Kidney (tissue), 13 donors: ENCODE measurements at regions not wholly inside any gene's neighbourhood (a gene's known extent, or its start where the extent isn't known, plus 50 kb on each side); places are given as distances from the start of the nearest gene placed in this dataset.

Experiments
- DNase-seq, 5 donors: peaks; one replicate each; pipeline ENCODE4 v3.0.0-alpha.2; 2013 to 2020
- FAIRE-seq: peaks from 2 replicates; lab custom pipeline; 2012; peaks lifted over from hg19 to GRCh38; lab: Jason Lieb, UNC
- H3K27ac ChIP-seq, 2 donors: one replicate each; pipeline ENCODE4 v1.7.0; 2013; ENCODE audit warnings: low read depth in 2 of 2, low read length in 2 of 2, inconsistent platforms in 1 of 2
- H3K27me3 ChIP-seq: one replicate; pipeline ENCODE4 v1.7.1; 2013; ENCODE audit warnings: low read length, inconsistent platforms; ENCODE audit not compliant: control insufficient read depth, insufficient read depth
- H3K36me3 ChIP-seq, 3 donors: one replicate each; pipeline versions ENCODE4 v1.7.0 to v1.7.1; 2013; ENCODE audit warnings: low read length in 3 of 3, control low read depth in 1 of 3, inconsistent platforms in 1 of 3; ENCODE audit not compliant: insufficient read depth in 3 of 3, control insufficient read depth in 2 of 3
- H3K4me1 ChIP-seq, 3 donors: one replicate each; pipeline versions ENCODE4 v1.7.0 to v1.7.1; 2013; ENCODE audit warnings: low read length in 3 of 3, inconsistent platforms in 1 of 3, low read depth in 1 of 3; ENCODE audit not compliant: control insufficient read depth in 2 of 3, insufficient read depth in 2 of 3
- H3K4me3 ChIP-seq, 3 donors: one replicate each; pipeline versions ENCODE4 v1.7.0 to v1.8.1; 2013; ENCODE audit warnings: low read length in 3 of 3, control low read depth in 1 of 3, inconsistent platforms in 1 of 3
- H3K9ac ChIP-seq, 3 donors: one replicate each; pipeline versions ENCODE4 v1.7.0 to v1.7.1; 2013; ENCODE audit warnings: low read length in 3 of 3, control low read depth in 1 of 3, inconsistent platforms in 1 of 3
- H3K9me3 ChIP-seq, 3 donors: one replicate each; pipeline versions ENCODE4 v1.7.0 to v1.7.1; 2013; ENCODE audit warnings: low read length in 3 of 3, control low read depth in 1 of 3, inconsistent platforms in 1 of 3; ENCODE audit not compliant: control insufficient read depth in 2 of 3, insufficient read depth in 1 of 3
- intact Hi-C: fragments of 100-400 bp; cut with DNase I; formaldehyde crosslinking; loops from one replicate; pipeline ENCODE4 v1.11.1; 2022
- TF ChIP-seq, protein P1 (sequence below): IDR thresholded peaks from 3 replicates; pipeline ENCODE4 v1.5.1; 2012; ENCODE audit warnings: mild to moderate bottlenecking, moderate library complexity, borderline replicate concordance; ENCODE audit not compliant: insufficient read depth; ENCODE audit errors: extremely low read depth
- donor health status: control.
- donor health status: control.
- donor health status: control.
- donor health status: control.
- donor health status: control.
- donor health status: DM: yes; HTN: yes; CAD: no.
- donor health status: Normal renal cell carcinoma (clear cell type).

DNA sequence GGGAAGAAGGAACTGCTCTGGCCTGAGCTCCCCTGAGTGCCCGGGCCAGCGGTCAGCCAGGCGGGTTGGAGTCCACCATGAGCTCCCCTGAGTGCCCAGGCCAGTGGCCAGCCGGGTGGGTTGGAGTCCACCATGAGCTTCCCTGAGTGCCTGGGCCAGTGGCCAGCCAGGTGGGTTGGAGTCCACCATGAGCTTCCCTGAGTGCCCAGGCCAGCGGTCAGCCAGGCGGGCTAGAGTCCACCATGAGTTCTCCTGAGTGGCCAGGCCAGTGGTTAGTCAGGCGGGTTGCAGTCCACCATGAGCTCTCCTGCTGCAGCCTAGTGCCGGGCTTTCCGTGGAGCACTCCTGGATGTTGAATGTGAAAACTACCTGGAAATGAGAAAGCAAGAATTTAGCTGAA is 844.0 kb downstream of the TBC1D22A start:
- H3K27ac ChIP-seq, result no peak overlapping the region
- H3K4me1 ChIP-seq, result no peaks in the 10 kb centered on the region
- H3K9me3 ChIP-seq, result no peaks in the 10 kb centered on the region
- FAIRE-seq, result no peak
- H3K9ac ChIP-seq, result no peak overlapping the region
- H3K27me3 ChIP-seq, result no peaks in the 10 kb centered on the region
- intact Hi-C loops, result no loop called here
- H3K36me3 ChIP-seq, result no peaks in the 10 kb centered on the region
- no peak overlapping the region for H3K4me3 ChIP-seq
- peak in 3 of 5 donors; percentile 3 to 39 (median 16) for DNase-seq
- TF ChIP-seq, protein P1, sequence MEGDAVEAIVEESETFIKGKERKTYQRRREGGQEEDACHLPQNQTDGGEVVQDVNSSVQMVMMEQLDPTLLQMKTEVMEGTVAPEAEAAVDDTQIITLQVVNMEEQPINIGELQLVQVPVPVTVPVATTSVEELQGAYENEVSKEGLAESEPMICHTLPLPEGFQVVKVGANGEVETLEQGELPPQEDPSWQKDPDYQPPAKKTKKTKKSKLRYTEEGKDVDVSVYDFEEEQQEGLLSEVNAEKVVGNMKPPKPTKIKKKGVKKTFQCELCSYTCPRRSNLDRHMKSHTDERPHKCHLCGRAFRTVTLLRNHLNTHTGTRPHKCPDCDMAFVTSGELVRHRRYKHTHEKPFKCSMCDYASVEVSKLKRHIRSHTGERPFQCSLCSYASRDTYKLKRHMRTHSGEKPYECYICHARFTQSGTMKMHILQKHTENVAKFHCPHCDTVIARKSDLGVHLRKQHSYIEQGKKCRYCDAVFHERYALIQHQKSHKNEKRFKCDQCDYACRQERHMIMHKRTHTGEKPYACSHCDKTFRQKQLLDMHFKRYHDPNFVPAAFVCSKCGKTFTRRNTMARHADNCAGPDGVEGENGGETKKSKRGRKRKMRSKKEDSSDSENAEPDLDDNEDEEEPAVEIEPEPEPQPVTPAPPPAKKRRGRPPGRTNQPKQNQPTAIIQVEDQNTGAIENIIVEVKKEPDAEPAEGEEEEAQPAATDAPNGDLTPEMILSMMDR, result no peak

DNA sequence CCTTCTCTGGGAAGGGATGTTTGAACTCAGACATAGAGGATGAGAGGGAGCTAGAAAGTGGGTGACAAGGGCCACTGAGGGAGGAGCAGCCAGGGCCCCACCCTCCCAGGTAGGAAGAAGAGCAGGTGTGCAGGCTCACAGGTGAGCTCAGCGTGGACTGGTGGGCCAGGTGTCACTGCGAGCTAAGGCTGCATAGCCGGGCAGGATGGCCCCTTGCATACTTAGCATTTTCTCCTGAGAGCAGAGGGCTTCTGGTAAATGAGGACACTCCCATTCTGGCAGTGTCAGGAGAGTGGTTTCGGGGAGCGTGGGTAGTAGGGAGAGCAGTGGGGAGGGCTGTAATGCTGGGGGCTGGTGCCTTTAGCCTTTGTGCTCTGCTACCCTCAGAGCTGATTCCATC is 843.4 kb downstream of the TBC1D22A start:
- TF ChIP-seq, protein P1, result no peak
- Histone ChIP-seq H3K9ac (no peak overlapping the region), H3K36me3 (no peaks in the 10 kb centered on the region), H3K4me3 (no peak overlapping the region), H3K27ac (no peak overlapping the region), H3K4me1 (no peaks in the 10 kb centered on the region), H3K9me3 (no peaks in the 10 kb centered on the region), H3K27me3 (no peaks in the 10 kb centered on the region)
- DNase-seq, result peak in 2 of 5 donors; percentile 7 to 56
- no peak for FAIRE-seq
- intact Hi-C loops, result no loop called here

DNA sequence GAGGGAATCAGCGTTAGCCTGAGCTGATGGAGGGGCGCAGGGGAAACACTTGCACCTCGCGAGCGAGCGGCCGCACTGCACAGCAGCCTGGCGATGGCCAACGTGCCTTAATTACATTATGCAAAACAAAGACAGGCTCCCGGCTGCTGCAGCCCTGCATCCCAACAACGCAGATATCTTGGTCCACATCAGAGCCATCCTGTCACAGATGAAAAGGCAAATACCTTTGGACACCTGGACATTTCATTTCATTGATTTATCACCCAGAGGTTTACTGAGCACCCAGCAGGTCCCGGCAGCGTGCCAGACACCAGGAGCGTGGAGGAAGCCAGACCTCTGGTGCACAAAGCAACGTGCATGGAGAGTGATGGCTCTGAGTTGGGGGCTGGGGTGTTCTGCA is 843.0 kb downstream of the TBC1D22A start:
- Histone ChIP-seq H3K9ac (no peak overlapping the region), H3K27ac (no peak overlapping the region), H3K4me3 (no peak overlapping the region), H3K27me3 (no peaks in the 10 kb centered on the region), H3K36me3 (no peaks in the 10 kb centered on the region), H3K4me1 (no peaks in the 10 kb centered on the region), H3K9me3 (no peaks in the 10 kb centered on the region)
- FAIRE-seq, result no peak
- TF ChIP-seq, protein P1, result no peak
- intact Hi-C loops, result no loop called here
- peak in 2 of 5 donors; percentile 28 to 29 for DNase-seq

DNA sequence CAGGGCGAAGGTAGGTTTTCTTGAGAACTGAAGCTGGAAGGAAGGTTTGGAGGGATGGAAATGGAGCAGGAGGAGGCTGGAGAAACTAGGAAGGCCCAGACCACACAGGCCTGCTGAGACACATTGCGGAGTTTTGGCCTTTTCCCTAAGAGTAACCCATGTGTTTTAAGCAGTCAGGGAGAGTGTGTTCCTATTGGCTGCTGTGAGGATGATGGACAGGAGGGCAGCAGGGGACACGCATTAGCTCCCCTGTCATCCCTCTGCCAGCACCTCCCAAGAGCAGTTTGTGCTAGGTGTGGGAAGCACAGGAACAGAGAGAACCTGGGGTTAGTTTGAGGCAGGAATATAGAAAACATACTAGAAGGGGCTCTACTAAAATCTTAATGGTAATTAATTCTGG is 842.1 kb downstream of the TBC1D22A start:
- Histone ChIP-seq H3K4me3 (no peak overlapping the region), H3K4me1 (no peaks in the 10 kb centered on the region), H3K27me3 (no peaks in the 10 kb centered on the region), H3K36me3 (no peaks in the 10 kb centered on the region), H3K9me3 (no peaks in the 10 kb centered on the region), H3K9ac (no peak overlapping the region), H3K27ac (no peak overlapping the region)
- intact Hi-C loops, result no loop called here
- DNase-seq, result peak in 1 of 5 donors; percentile 6
- TF ChIP-seq, protein P1, result no peak
- FAIRE-seq, result no peak
